ENCODE measurements at regions not wholly inside any gene's neighbourhood (a gene's known extent, or its start where the extent isn't known, plus 50 kb on each side); places are given as distances from the start of the nearest gene placed in this dataset.

- TF ChIP-seq CTCF (IDR thresholded peaks at IDR 0.05) (no peak), EZH2 (IDR thresholded peaks at IDR 0.05; ENCODE audit: borderline replicate concordance, insufficient read depth, low read depth, low read length, poor library complexity, severe bottlenecking) (no peak)
Measured at GRCh38 chr2:12416600-12416999, 300.1 kb upstream of the TRIB2 start.

Measured in B cell (primary cell).